Gastrocnemius medialis (tissue), 4 donors: ENCODE measurements at regions not wholly inside any gene's neighbourhood (a gene's known extent, or its start where the extent isn't known, plus 50 kb on each side); places are given as distances from the start of the nearest gene placed in this dataset.

ENCODE experiments used
- ATAC-seq, 2 donors: fragments of 150-250 bp; one replicate each; pipeline ENCODE4 v1.9.1; 2016
- DNase-seq, 2 donors: peaks; one replicate each; pipeline ENCODE4 v3.0.0-alpha.2; 2019
- H3K27ac ChIP-seq, 4 donors: fragments of 200-600 bp; sonication (generic); 1 replicate in 1 of 4; 2 replicates in 3 of 4; pipeline ENCODE4 v1.5.1; 2016 to 2018; ENCODE audit warnings: mild to moderate bottlenecking in 2 of 4, moderate library complexity in 1 of 4
- H3K27me3 ChIP-seq, 3 donors: fragments of 200-600 bp; sonication (generic) in 2 of 3; 1 replicate in 1 of 3; 2 replicates in 2 of 3; pipeline versions ENCODE4 v1.5.1 to v1.6.0; 2016 to 2019; ENCODE audit warnings: mild to moderate bottlenecking in 1 of 3, moderate library complexity in 1 of 3
- H3K36me3 ChIP-seq, 2 donors: fragments of 200-600 bp; sonication (generic) in 1 of 2; one replicate each; pipeline ENCODE4 v1.5.1; 2017 to 2018
- H3K4me1 ChIP-seq, 2 donors: fragments of 200-600 bp; sonication (generic) in 1 of 2; one replicate each; pipeline ENCODE4 v1.5.1; 2016 to 2017; ENCODE audit warnings: mild to moderate bottlenecking in 2 of 2
- H3K4me3 ChIP-seq, 4 donors: fragments of 200-600 bp; sonication (generic) in 3 of 4; 1 replicate in 1 of 4; 2 replicates in 3 of 4; pipeline ENCODE4 v1.5.1; 2016 to 2019; ENCODE audit warnings: mild to moderate bottlenecking in 2 of 4
- H3K9me3 ChIP-seq, 3 donors: fragments of 200-600 bp; sonication (generic) in 2 of 3; 1 replicate in 1 of 3; 2 replicates in 2 of 3; pipeline ENCODE4 v1.5.1; 2016 to 2019
- POLR2A ChIP-seq, 2 donors: fragments of 450-650 bp; IDR thresholded peaks; one replicate each; pipeline ENCODE4 v1.6.1; 2017; ENCODE audit warnings: antibody characterized with exemption in 2 of 2, mild to moderate bottlenecking in 2 of 2, moderate library complexity in 2 of 2
- in situ Hi-C, 4 donors: fragments of 200-750 bp; cut with MboI; loops; one replicate each; pipeline versions ENCODE4 v1.15.0 to v1.8.0; 2017; ENCODE audit warnings: low sequenced_read_pairs in 4 of 4
- intact Hi-C: fragments of 100-400 bp; cut with DNase I; formaldehyde crosslinking; loops from one replicate; pipeline ENCODE4 v1.15.1; 2023; ENCODE audit warnings: low total_unique reads
- TF ChIP-seq, protein P1 (sequence below), 5 experiments: fragments of 450-650 bp in 3 of 5; fragments of 200-600 bp in 2 of 5; sonication (generic) in 2 of 5; IDR thresholded peaks in 4 of 5; conservative IDR thresholded peaks in 1 of 5; 1 replicate in 4 of 5; 2 replicates in 1 of 5; pipeline ENCODE4 v1.5.1; 2016 to 2019; ENCODE audit warnings: antibody characterized with exemption in 5 of 5, mild to moderate bottlenecking in 3 of 5, moderate library complexity in 3 of 5

DNA sequence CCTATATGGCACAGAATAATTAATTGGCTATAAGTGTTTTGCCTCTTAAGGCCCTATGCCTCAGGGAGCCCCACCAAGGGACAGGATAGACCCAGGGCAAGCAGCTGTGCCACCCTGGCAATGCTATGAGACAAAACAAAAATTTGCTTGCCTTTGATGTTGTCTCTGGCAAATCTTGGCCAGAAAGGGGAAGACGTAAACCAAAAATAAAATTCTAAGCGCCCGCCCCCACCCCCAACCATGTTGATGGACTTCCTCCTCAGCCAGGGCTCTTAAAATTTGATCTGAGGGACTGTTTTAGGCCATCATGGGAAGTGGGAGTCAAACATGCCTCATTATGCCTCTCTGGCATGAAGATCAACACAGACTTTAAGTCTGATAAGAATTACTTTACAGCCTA lies 130.5 kb upstream of the APOOL start:
- no peaks in the 10 kb centered on the region for H3K9me3 ChIP-seq
- H3K27ac ChIP-seq: no peak overlapping the region
- ATAC-seq (no peak), DNase-seq (no peak)
- no peaks in the 10 kb centered on the region for H3K4me1 ChIP-seq
- no peaks in the 10 kb centered on the region for H3K36me3 ChIP-seq
- in situ Hi-C loops: no loop called here
- H3K4me3 ChIP-seq: no peak overlapping the region
- intact Hi-C loops: no loop called here
- no peaks in the 10 kb centered on the region for H3K27me3 ChIP-seq
- TF ChIP-seq, protein P1, sequence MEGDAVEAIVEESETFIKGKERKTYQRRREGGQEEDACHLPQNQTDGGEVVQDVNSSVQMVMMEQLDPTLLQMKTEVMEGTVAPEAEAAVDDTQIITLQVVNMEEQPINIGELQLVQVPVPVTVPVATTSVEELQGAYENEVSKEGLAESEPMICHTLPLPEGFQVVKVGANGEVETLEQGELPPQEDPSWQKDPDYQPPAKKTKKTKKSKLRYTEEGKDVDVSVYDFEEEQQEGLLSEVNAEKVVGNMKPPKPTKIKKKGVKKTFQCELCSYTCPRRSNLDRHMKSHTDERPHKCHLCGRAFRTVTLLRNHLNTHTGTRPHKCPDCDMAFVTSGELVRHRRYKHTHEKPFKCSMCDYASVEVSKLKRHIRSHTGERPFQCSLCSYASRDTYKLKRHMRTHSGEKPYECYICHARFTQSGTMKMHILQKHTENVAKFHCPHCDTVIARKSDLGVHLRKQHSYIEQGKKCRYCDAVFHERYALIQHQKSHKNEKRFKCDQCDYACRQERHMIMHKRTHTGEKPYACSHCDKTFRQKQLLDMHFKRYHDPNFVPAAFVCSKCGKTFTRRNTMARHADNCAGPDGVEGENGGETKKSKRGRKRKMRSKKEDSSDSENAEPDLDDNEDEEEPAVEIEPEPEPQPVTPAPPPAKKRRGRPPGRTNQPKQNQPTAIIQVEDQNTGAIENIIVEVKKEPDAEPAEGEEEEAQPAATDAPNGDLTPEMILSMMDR (IDR thresholded peaks at IDR 0.05 in 4 of 5, conservative IDR thresholded peaks at IDR 0.05 in 1 of 5): no peak
- TF ChIP-seq POLR2A (IDR thresholded peaks at IDR 0.05): no peak

DNA sequence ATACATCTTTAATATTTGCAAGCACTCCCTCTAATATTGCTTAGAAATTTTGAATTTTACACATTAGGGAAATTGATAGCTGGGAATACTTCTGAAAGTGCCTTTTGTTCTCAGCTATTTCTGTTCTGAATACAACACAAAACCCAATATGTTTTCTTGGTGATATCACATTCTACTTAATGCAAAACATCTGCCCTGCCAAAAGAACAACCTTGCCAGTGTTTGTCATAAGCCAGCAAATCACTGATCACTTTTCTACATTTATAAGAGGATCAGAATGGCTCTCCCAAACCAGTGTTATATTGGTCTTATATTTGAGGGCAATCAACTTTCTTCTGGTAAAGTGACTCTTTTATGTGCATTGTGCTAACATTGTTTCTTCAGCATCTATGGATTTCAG lies 126.8 kb upstream of the APOOL start:
- ATAC-seq: no peak
- Histone ChIP-seq H3K27me3 (no peaks in the 10 kb centered on the region), H3K4me1 (no peaks in the 10 kb centered on the region), H3K9me3 (no peaks in the 10 kb centered on the region), H3K36me3 (no peaks in the 10 kb centered on the region), H3K4me3 (no peak overlapping the region), H3K27ac (no peak overlapping the region)
- intact Hi-C loops: no loop called here
- TF ChIP-seq, protein P1 (IDR thresholded peaks at IDR 0.05 in 4 of 5, conservative IDR thresholded peaks at IDR 0.05 in 1 of 5): no peak
- no peak for TF ChIP-seq POLR2A (IDR thresholded peaks at IDR 0.05)
- in situ Hi-C loops: no loop called here
- DNase-seq: no peak

DNA sequence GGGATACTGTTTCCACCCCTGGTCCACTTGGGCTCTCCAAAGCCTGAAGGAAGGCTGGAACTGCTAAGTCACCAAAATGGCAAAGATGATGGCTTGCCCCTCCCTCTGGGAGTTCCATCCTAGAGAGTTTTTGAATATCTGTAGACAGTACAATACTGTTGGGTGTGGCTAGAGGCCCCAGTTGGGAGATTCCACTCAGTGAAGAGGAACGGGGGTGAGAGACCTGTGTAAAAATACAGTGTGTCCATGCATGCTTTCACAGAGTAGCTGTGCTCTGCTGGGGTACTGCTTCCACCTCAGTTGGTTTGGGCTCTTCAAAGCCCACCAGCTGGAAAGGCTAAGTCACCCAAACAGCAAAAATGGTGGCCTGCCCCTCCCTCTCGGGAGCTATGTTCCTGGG lies 109.8 kb upstream of the APOOL start:
- no peak for DNase-seq
- ATAC-seq: no peak
- H3K36me3 ChIP-seq: no peaks in the 10 kb centered on the region
- in situ Hi-C loops: no loop called here
- H3K4me1 ChIP-seq: no peaks in the 10 kb centered on the region
- no peaks in the 10 kb centered on the region for H3K27me3 ChIP-seq
- no peak overlapping the region for H3K4me3 ChIP-seq
- no peaks in the 10 kb centered on the region for H3K9me3 ChIP-seq
- intact Hi-C loops: no loop called here
- H3K27ac ChIP-seq: no peak overlapping the region
- no peak for TF ChIP-seq POLR2A (IDR thresholded peaks at IDR 0.05)
- TF ChIP-seq, protein P1 (IDR thresholded peaks at IDR 0.05 in 4 of 5, conservative IDR thresholded peaks at IDR 0.05 in 1 of 5): no peak

DNA sequence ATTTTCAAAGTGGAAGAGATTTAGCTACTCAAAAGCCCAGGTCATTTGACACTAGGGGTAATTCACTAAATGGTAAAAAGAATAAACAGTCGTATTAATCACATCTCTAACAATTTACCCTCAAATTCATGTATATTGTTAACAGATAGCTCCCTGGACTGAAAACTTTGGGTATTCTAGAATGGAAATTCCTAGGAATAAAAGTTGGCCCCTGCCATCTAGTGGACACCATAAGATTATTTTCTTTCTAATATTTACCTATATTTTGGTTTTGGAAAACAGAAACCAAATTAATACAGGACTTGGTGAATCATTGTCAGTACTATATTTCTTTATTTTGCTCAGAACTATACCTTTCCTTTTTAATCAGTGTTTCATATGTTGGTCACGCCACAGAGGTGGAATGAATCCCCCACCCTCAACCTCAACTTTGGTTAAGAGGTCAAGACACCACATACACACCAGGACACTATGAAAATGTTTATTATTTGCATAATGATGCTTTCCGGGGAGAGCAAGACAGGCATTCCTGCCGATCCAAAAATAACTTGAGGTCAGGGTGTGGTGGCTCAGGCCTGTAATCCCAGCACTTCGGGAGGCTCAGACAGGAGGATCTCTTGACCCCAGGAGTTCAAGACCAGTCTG lies 96.2 kb upstream of the APOOL start:
- in situ Hi-C loops: loop anchor here in 1 of 4 donors (25.0 kb wide), 1 partner anchor 170 kb away; no protein-coding TSS in a partner anchor
- Histone ChIP-seq H3K27ac (no peak overlapping the region), H3K9me3 (no peaks in the 10 kb centered on the region), H3K36me3 (no peaks in the 10 kb centered on the region), H3K27me3 (no peaks in the 10 kb centered on the region), H3K4me3 (no peak overlapping the region), H3K4me1 (no peaks in the 10 kb centered on the region)
- TF ChIP-seq, protein P1 (IDR thresholded peaks at IDR 0.05 in 4 of 5, conservative IDR thresholded peaks at IDR 0.05 in 1 of 5): no peak
- TF ChIP-seq POLR2A (IDR thresholded peaks at IDR 0.05): no peak
- ATAC-seq (no peak), DNase-seq (no peak)
- intact Hi-C loops: loop anchor here (5.0 kb wide), 1 partner anchor 175 kb away; no protein-coding TSS in a partner anchor

DNA sequence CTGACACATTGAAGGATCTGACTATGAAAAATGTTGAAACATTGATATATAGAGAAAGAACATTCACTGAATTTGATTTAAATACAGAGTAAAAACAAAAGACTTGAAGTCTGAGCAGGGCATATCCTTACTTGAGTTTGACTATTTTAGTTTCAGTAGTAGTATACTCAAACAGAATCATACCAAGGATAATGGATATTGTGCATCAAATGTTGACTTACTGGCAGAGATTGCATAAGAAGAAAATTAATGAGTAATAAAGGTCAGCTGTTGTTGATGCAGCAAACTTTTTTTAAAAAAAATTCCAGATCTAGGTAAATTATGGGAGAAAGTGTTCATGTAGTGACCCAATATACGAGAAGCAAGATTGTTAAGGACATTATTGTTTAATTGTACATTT lies 94.5 kb upstream of the APOOL start:
- Histone ChIP-seq H3K9me3 (no peaks in the 10 kb centered on the region), H3K27me3 (no peaks in the 10 kb centered on the region), H3K36me3 (no peaks in the 10 kb centered on the region), H3K27ac (no peak overlapping the region), H3K4me3 (no peak overlapping the region), H3K4me1 (no peaks in the 10 kb centered on the region)
- intact Hi-C loops (loop anchor here (5.0 kb wide), 1 partner anchor 177 kb away; no protein-coding TSS in a partner anchor), in situ Hi-C loops (loop anchor here in 1 of 4 donors (25.0 kb wide), 1 partner anchor 172 kb away; no protein-coding TSS in a partner anchor)
- TF ChIP-seq, protein P1 (IDR thresholded peaks at IDR 0.05 in 4 of 5, conservative IDR thresholded peaks at IDR 0.05 in 1 of 5): no peak
- no peak for TF ChIP-seq POLR2A (IDR thresholded peaks at IDR 0.05)
- ATAC-seq (no peak), DNase-seq (no peak)
